ENCODE measurements at regions not wholly inside any gene's neighbourhood (a gene's known extent, or its start where the extent isn't known, plus 50 kb on each side); places are given as distances from the start of the nearest gene placed in this dataset.

GRCh38 chr20:11192106-11192505, 518.3 kb upstream of the JAG1 start:
- TF ChIP-seq, protein P1, sequence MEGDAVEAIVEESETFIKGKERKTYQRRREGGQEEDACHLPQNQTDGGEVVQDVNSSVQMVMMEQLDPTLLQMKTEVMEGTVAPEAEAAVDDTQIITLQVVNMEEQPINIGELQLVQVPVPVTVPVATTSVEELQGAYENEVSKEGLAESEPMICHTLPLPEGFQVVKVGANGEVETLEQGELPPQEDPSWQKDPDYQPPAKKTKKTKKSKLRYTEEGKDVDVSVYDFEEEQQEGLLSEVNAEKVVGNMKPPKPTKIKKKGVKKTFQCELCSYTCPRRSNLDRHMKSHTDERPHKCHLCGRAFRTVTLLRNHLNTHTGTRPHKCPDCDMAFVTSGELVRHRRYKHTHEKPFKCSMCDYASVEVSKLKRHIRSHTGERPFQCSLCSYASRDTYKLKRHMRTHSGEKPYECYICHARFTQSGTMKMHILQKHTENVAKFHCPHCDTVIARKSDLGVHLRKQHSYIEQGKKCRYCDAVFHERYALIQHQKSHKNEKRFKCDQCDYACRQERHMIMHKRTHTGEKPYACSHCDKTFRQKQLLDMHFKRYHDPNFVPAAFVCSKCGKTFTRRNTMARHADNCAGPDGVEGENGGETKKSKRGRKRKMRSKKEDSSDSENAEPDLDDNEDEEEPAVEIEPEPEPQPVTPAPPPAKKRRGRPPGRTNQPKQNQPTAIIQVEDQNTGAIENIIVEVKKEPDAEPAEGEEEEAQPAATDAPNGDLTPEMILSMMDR (IDR thresholded peaks at IDR 0.05; ENCODE audit: insufficient read depth, low read length, poor library complexity, severe bottlenecking) = no peak
- H3K27me3 ChIP-seq (replicated peaks; ENCODE audit: control insufficient read depth, insufficient read depth, low read length) = no peaks in the 10 kb centered on the region
- no peak overlapping the region for H3K4me3 ChIP-seq (replicated peaks; ENCODE audit: low read depth, low read length)
- no peaks in the 10 kb centered on the region for H3K36me3 ChIP-seq (ENCODE audit: control insufficient read depth, insufficient read depth, low read length)
- DNase-seq (ENCODE audit: extremely low read depth, insufficient read length) = no peak

DNA sequence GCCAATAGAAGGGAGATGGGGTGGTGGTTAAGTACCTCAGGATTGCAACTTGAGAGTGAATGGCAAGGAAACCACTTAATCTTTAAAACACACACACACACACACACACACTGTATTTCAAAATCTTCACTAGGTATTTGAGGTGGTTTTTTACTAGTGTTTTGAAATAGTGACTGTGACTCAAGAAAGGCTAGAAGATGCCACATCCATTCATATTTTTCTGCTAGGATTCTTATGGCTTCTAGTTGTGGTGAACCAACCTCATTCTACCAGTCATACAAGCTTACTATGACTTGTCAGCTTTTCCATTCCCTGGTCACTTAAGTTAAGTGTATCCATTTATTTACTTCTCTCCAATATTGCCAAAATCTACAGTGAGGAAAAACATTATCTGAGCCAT, 519.4 kb upstream of the JAG1 start:
- Histone ChIP-seq H3K27me3 (replicated peaks; ENCODE audit: control insufficient read depth, insufficient read depth, low read length) (no peaks in the 10 kb centered on the region), H3K36me3 (ENCODE audit: control insufficient read depth, insufficient read depth, low read length) (no peaks in the 10 kb centered on the region), H3K4me3 (replicated peaks; ENCODE audit: low read depth, low read length) (no peak overlapping the region)
- TF ChIP-seq, protein P1 (IDR thresholded peaks at IDR 0.05; ENCODE audit: insufficient read depth, low read length, poor library complexity, severe bottlenecking) = no peak
- no peak for DNase-seq (ENCODE audit: extremely low read depth, insufficient read length)

GRCh38 chr20:11195169-11195568, 521.4 kb upstream of the JAG1 start:
- Histone ChIP-seq H3K36me3 (ENCODE audit: control insufficient read depth, insufficient read depth, low read length) (no peaks in the 10 kb centered on the region), H3K4me3 (replicated peaks; ENCODE audit: low read depth, low read length) (no peak overlapping the region), H3K27me3 (replicated peaks; ENCODE audit: control insufficient read depth, insufficient read depth, low read length) (no peaks in the 10 kb centered on the region)
- DNase-seq (ENCODE audit: extremely low read depth, insufficient read length) = no peak
- TF ChIP-seq, protein P1 (IDR thresholded peaks at IDR 0.05; ENCODE audit: insufficient read depth, low read length, poor library complexity, severe bottlenecking) = no peak

- no peaks in the 10 kb centered on the region for H3K36me3 ChIP-seq (ENCODE audit: control insufficient read depth, insufficient read depth, low read length)
- H3K4me3 ChIP-seq (replicated peaks; ENCODE audit: low read depth, low read length) = no peak overlapping the region
- H3K27me3 ChIP-seq (replicated peaks; ENCODE audit: control insufficient read depth, insufficient read depth, low read length) = no peaks in the 10 kb centered on the region
- TF ChIP-seq, protein P1 (IDR thresholded peaks at IDR 0.05; ENCODE audit: insufficient read depth, low read length, poor library complexity, severe bottlenecking) = no peak
- no peak for DNase-seq (ENCODE audit: extremely low read depth, insufficient read length)
Measured at GRCh38 chr20:11195899-11196558, 522.2 kb upstream of the JAG1 start.

- H3K36me3 ChIP-seq (ENCODE audit: control insufficient read depth, insufficient read depth, low read length) = no peaks in the 10 kb centered on the region
- no peak overlapping the region for H3K4me3 ChIP-seq (replicated peaks; ENCODE audit: low read depth, low read length)
- TF ChIP-seq, protein P1 (IDR thresholded peaks at IDR 0.05; ENCODE audit: insufficient read depth, low read length, poor library complexity, severe bottlenecking) = no peak
- DNase-seq (ENCODE audit: extremely low read depth, insufficient read length) = no peak
- H3K27me3 ChIP-seq (replicated peaks; ENCODE audit: control insufficient read depth, insufficient read depth, low read length) = no peaks in the 10 kb centered on the region
Measured at GRCh38 chr20:11197851-11198250, 524.1 kb upstream of the JAG1 start.

- H3K36me3 ChIP-seq (ENCODE audit: control insufficient read depth, insufficient read depth, low read length) = no peaks in the 10 kb centered on the region
- no peaks in the 10 kb centered on the region for H3K27me3 ChIP-seq (replicated peaks; ENCODE audit: control insufficient read depth, insufficient read depth, low read length)
- no peak for DNase-seq (ENCODE audit: extremely low read depth, insufficient read length)
- TF ChIP-seq, protein P1 (IDR thresholded peaks at IDR 0.05; ENCODE audit: insufficient read depth, low read length, poor library complexity, severe bottlenecking) = no peak
- H3K4me3 ChIP-seq (replicated peaks; ENCODE audit: low read depth, low read length) = no peak overlapping the region
Measured at GRCh38 chr20:11200423-11200822, 526.6 kb upstream of the JAG1 start.
